ENCODE measurements at regions not wholly inside any gene's neighbourhood (a gene's known extent, or its start where the extent isn't known, plus 50 kb on each side); places are given as distances from the start of the nearest gene placed in this dataset.

GRCh38 chrX:17919896-17920446, 58.9 kb upstream of the RAI2 start:
- Histone ChIP-seq H3K27ac (no peak overlapping the region), H3K4me1 (no peaks in the 10 kb centered on the region), H3K9me3 (no peaks in the 10 kb centered on the region), H3K36me3 (no peaks in the 10 kb centered on the region), H3K27me3 (no peaks in the 10 kb centered on the region), H3K4me3 (no peak overlapping the region)
- TF ChIP-seq CTCF (IDR thresholded peaks at IDR 0.05) (no peak), POLR2A (IDR thresholded peaks at IDR 0.05) (no peak), EP300 (IDR thresholded peaks at IDR 0.05) (no peak)
- 59 to 65% methylated on average over 6 of the region's 6 CpGs for WGBS, 2 donors
- DNase-seq (ENCODE audit: low spot score in 2 of 2) = no peak

GRCh38 chrX:17917945-17918577, 57.0 kb upstream of the RAI2 start:
- no peak for DNase-seq (ENCODE audit: low spot score in 2 of 2)
- TF ChIP-seq POLR2A (IDR thresholded peaks at IDR 0.05) (no peak), EP300 (IDR thresholded peaks at IDR 0.05) (no peak), CTCF (IDR thresholded peaks at IDR 0.05) (no peak)

GRCh38 chrX:17913801-17914200, 52.7 kb upstream of the RAI2 start:
- no peaks in the 10 kb centered on the region for H3K9me3 ChIP-seq
- H3K4me1 ChIP-seq = no peaks in the 10 kb centered on the region
- no peak for DNase-seq (ENCODE audit: low spot score in 2 of 2)
- no peak overlapping the region for H3K4me3 ChIP-seq
- no peaks in the 10 kb centered on the region for H3K36me3 ChIP-seq
- no peak overlapping the region for H3K27ac ChIP-seq
- 73 to 78% methylated on average over 6 of the region's 6 CpGs for WGBS, 2 donors
- no peaks in the 10 kb centered on the region for H3K27me3 ChIP-seq
- no peak for TF ChIP-seq CTCF (IDR thresholded peaks at IDR 0.05)
- TF ChIP-seq EP300 (IDR thresholded peaks at IDR 0.05) = no peak
- no peak for TF ChIP-seq POLR2A (IDR thresholded peaks at IDR 0.05)

More at GRCh38 chrX:17917945-17918577, 57.0 kb upstream of the RAI2 start:
- 79 to 94% methylated on average over 4 of the region's 4 CpGs for WGBS, 2 donors
- no peak overlapping the region for H3K4me3 ChIP-seq
- H3K36me3 ChIP-seq = no peaks in the 10 kb centered on the region
- no peaks in the 10 kb centered on the region for H3K9me3 ChIP-seq
- no peaks in the 10 kb centered on the region for H3K27me3 ChIP-seq
- no peak overlapping the region for H3K27ac ChIP-seq
- no peaks in the 10 kb centered on the region for H3K4me1 ChIP-seq

All from tibial nerve (tissue), 4 donors.